H1 (cell line): ENCODE measurements at regions not wholly inside any gene's neighbourhood (a gene's known extent, or its start where the extent isn't known, plus 50 kb on each side); places are given as distances from the start of the nearest gene placed in this dataset.

Experiments
- CTCF ChIA-PET: fragments of 300-600 bp; sonication (Branson Sonifier 250); formaldehyde crosslinking; loops from one replicate; lab custom pipeline; 2021; ENCODE audit not compliant: partially characterized antibody; lab: Charles Lee
- POLR2A ChIA-PET: fragments of 300-600 bp; sonication (Branson Sonifier 250); formaldehyde crosslinking; loops from one replicate; lab custom pipeline; 2021; ENCODE audit warnings: inconsistent platforms; ENCODE audit not compliant: partially characterized antibody; lab: Charles Lee
- DNase-seq, 2 experiments: peaks; one replicate each; pipeline versions ENCODE4 v3.0.0 to v3.0.0-alpha.2; 2010 to 2022; ENCODE audit warnings: low spot score in 2 of 2, low read depth in 1 of 2, mixed read lengths in 1 of 2
- FAIRE-seq: peaks from 2 replicates; lab custom pipeline; 2011; peaks lifted over from hg19 to GRCh38; lab: Jason Lieb, UNC
- H2AFZ ChIP-seq: 2 replicates; pipeline ENCODE4 v1.8.1; 2012; ENCODE audit warnings: low read length, inconsistent platforms
- H2AK5ac ChIP-seq: 2 replicates; pipeline ENCODE4 v1.6.1; 2013; ENCODE audit warnings: low read depth, low read length
- H2BK120ac ChIP-seq: replicated peaks from 2 replicates; pipeline ENCODE3; 2013; ENCODE audit warnings: low read depth, low read length, inconsistent platforms
- H2BK12ac ChIP-seq: 2 replicates; pipeline ENCODE4 v1.6.1; 2013; ENCODE audit warnings: low read depth, low read length
- H2BK15ac ChIP-seq: 2 replicates; pipeline ENCODE4 v1.6.1; 2013; ENCODE audit warnings: low read length
- H2BK20ac ChIP-seq: 2 replicates; pipeline ENCODE4 v1.6.1; 2013; ENCODE audit warnings: low read length
- H2BK5ac ChIP-seq: 2 replicates; pipeline ENCODE4 v1.6.1; 2013; ENCODE audit warnings: low read depth, low read length
- H3K14ac ChIP-seq: 2 replicates; pipeline ENCODE4 v1.6.1; 2013; ENCODE audit warnings: inconsistent platforms; ENCODE audit not compliant: insufficient read length
- H3K18ac ChIP-seq: 2 replicates; pipeline ENCODE4 v1.6.1; 2013; ENCODE audit warnings: low read length; ENCODE audit errors: extremely low read depth
- H3K23ac ChIP-seq: 2 replicates; pipeline ENCODE4 v1.6.1; 2013; ENCODE audit warnings: inconsistent platforms; ENCODE audit not compliant: insufficient read length
- H3K23me2 ChIP-seq: 2 replicates; pipeline ENCODE4 v1.6.1; 2013; ENCODE audit warnings: low read depth, low read length
- H3K27ac ChIP-seq: 2 replicates; pipeline ENCODE4 v1.6.1; 2011; ENCODE audit warnings: low read depth, low read length, inconsistent platforms
- H3K27me3 ChIP-seq, 4 experiments: replicated peaks in 1 of 4; 1 replicate in 1 of 4; 2 replicates in 3 of 4; pipeline versions ENCODE4 v1.6.1 to v1.8.1; 2011 to 2013; ENCODE audit warnings: low read length in 3 of 4, mild to moderate bottlenecking in 3 of 4, inconsistent platforms in 2 of 4, mixed read lengths in 2 of 4, moderate library complexity in 1 of 4; ENCODE audit not compliant: control insufficient read depth in 3 of 4, insufficient read depth in 3 of 4; ENCODE audit errors: extremely low read depth in 1 of 4
- H3K36me3 ChIP-seq, 4 experiments: 2 replicates each; pipeline versions ENCODE4 v1.6.1 to v1.8.1; 2011 to 2013; ENCODE audit warnings: mild to moderate bottlenecking in 4 of 4, low read length in 3 of 4, moderate library complexity in 2 of 4, control low read depth in 1 of 4, inconsistent platforms in 1 of 4; ENCODE audit not compliant: insufficient read depth in 4 of 4, control insufficient read depth in 2 of 4
- H3K4ac ChIP-seq: replicated peaks from 2 replicates; pipeline ENCODE3; 2013; ENCODE audit warnings: low read length, low read depth, mixed read lengths, inconsistent platforms; ENCODE audit not compliant: insufficient read length
- H3K4me1 ChIP-seq, 4 experiments: replicated peaks in 1 of 4; 1 replicate in 1 of 4; 2 replicates in 3 of 4; pipeline versions ENCODE4 v1.6.1 to v1.8.1; 2011 to 2013; ENCODE audit warnings: low read length in 3 of 4, inconsistent platforms in 2 of 4, mixed read lengths in 1 of 4; ENCODE audit not compliant: insufficient read depth in 4 of 4, control insufficient read depth in 3 of 4
- H3K4me2 ChIP-seq, 2 experiments: 2 replicates each; pipeline versions ENCODE4 v1.6.1 to v1.8.1; 2011 to 2013; ENCODE audit warnings: low read depth in 2 of 2, low read length in 2 of 2, control low read depth in 1 of 2, inconsistent platforms in 1 of 2, mild to moderate bottlenecking in 1 of 2; ENCODE audit not compliant: insufficient read depth in 1 of 2
- H3K4me3 ChIP-seq, 4 experiments: fragments of 200-600, 300-600 bp in 1 of 4; sonication (generic), shearing (Covaris generic), sonication (Bioruptor Twin) in 1 of 4; 2 replicates each; pipeline versions ENCODE4 v1.5.1 to v1.8.1; 2011 to 2016; ENCODE audit warnings: low read length in 4 of 4, low read depth in 3 of 4, control low read depth in 2 of 4, inconsistent platforms in 2 of 4, mild to moderate bottlenecking in 2 of 4, mixed read lengths in 1 of 4, moderate library complexity in 1 of 4; ENCODE audit not compliant: insufficient read depth in 2 of 4; ENCODE audit errors: extremely low read depth in 1 of 4
- H3K56ac ChIP-seq: replicated peaks from 2 replicates; pipeline ENCODE3; 2013; ENCODE audit warnings: low read depth, mild to moderate bottlenecking, mixed read lengths, low read length, inconsistent platforms; ENCODE audit not compliant: insufficient read length
- H3K79me1 ChIP-seq: 2 replicates; pipeline ENCODE4 v1.6.1; 2013; ENCODE audit warnings: low read depth, low read length, control low read depth
- H3K79me2 ChIP-seq, 2 experiments: 2 replicates each; pipeline versions ENCODE4 v1.6.1 to v1.8.1; 2012 to 2013; ENCODE audit warnings: low read length in 2 of 2, mild to moderate bottlenecking in 2 of 2, inconsistent platforms in 1 of 2; ENCODE audit not compliant: insufficient read depth in 2 of 2, control insufficient read depth in 1 of 2
- H3K9ac ChIP-seq, 4 experiments: replicated peaks in 1 of 4; 1 replicate in 1 of 4; 2 replicates in 3 of 4; pipeline versions ENCODE4 v1.6.1 to v1.8.1; 2011 to 2013; ENCODE audit warnings: low read depth in 3 of 4, low read length in 3 of 4, control low read depth in 2 of 4, mild to moderate bottlenecking in 2 of 4, moderate library complexity in 2 of 4, inconsistent platforms in 1 of 4; ENCODE audit errors: extremely low read depth in 1 of 4
- H3K9me3 ChIP-seq, 2 experiments: 2 replicates each; pipeline versions ENCODE4 v1.6.1 to v1.8.1; 2012 to 2013; ENCODE audit warnings: mild to moderate bottlenecking in 2 of 2, moderate library complexity in 2 of 2, control low read depth in 1 of 2, inconsistent platforms in 1 of 2, low read depth in 1 of 2, low read length in 1 of 2, mixed read lengths in 1 of 2; ENCODE audit not compliant: insufficient read depth in 2 of 2
- H4K20me1 ChIP-seq, 2 experiments: replicated peaks in 1 of 2; 2 replicates each; pipeline versions ENCODE3 to v1.8.1; 2011 to 2013; ENCODE audit warnings: inconsistent platforms in 2 of 2, low read length in 2 of 2, mild to moderate bottlenecking in 1 of 2; ENCODE audit not compliant: insufficient read depth in 2 of 2, control insufficient read depth in 1 of 2
- H4K5ac ChIP-seq: 2 replicates; pipeline ENCODE4 v1.6.1; 2013; ENCODE audit warnings: low read length, low read depth, mixed read lengths, inconsistent platforms; ENCODE audit not compliant: insufficient read length
- H4K8ac ChIP-seq: 2 replicates; pipeline ENCODE4 v1.8.0; 2013; ENCODE audit warnings: mild to moderate bottlenecking, moderate library complexity, low read length, inconsistent platforms; ENCODE audit not compliant: insufficient read depth; ENCODE audit errors: extremely low read depth
- H4K91ac ChIP-seq: replicated peaks from 2 replicates; pipeline ENCODE3; 2013; ENCODE audit warnings: low read length, mixed read lengths, inconsistent platforms; ENCODE audit not compliant: insufficient read length
- TAF7 ChIP-seq: optimal IDR thresholded peaks from 2 replicates; pipeline ENCODE3; 2011; ENCODE audit warnings: low read depth, mild to moderate bottlenecking, inconsistent platforms, low read length, moderate library complexity, borderline replicate concordance
- WGBS, 2 experiments: shearing (Covaris generic) in 1 of 2; methylation state at CpG; one replicate each; pipeline versions ENCODE4 v1.1.6 to v1.1.7; 2013 to 2015; ENCODE audit warnings: low lambda C conversion rate in 2 of 2, mixed read lengths in 2 of 2, inconsistent platforms in 1 of 2, low coverage in 1 of 2, missing lambda C conversion rate in 1 of 2; ENCODE audit not compliant: insufficient replicate concordance in 2 of 2, insufficient coverage in 1 of 2, insufficient read length in 1 of 2; ENCODE audit errors: extremely low coverage in 1 of 2, missing lambda C conversion rate in 1 of 2; 5-methylcytosine and 5-hydroxymethylcytosine counted together

DNA sequence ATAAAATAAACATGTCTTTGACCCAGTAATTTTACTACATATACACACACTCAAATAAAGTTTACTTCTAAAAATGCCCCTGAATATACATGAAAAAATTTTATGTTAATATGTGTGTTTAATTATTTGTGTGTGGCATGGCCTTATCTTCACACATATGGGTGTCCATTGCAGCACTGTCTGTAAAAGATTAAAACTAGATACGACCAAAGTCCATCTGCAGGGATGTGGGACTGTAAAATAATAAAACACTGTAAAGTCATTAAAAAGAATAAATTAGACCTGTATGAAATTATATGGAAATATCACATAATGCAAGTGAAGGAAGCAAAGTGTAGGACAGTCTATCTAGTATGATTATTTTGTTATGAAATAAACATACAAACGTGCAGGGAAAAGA lies 337.3 kb downstream of the RND3 start:
- Histone ChIP-seq H4K5ac (no peak overlapping the region), H2BK12ac (no peak overlapping the region), H3K18ac (no peak overlapping the region), H3K27ac (no peak overlapping the region), H2BK20ac (no peak overlapping the region), H4K20me1 (no peaks in the 10 kb centered on the region), H3K36me3 (peaks cover 0 to 5% (median 0%) of the 10 kb centered on the region in 4 experiments; a peak in 2 of 8 replicates), H3K4ac (no peak overlapping the region), H3K4me3 (no peak overlapping the region), H3K56ac (no peak overlapping the region), H4K91ac (no peak overlapping the region), H3K23ac (no peak overlapping the region), H2AFZ (no peak overlapping the region), H3K9ac (no peak overlapping the region), H3K27me3 (no peaks in the 10 kb centered on the region), H3K79me1 (no peaks in the 10 kb centered on the region), H2BK15ac (no peak overlapping the region), H4K8ac (no peak overlapping the region), H3K23me2 (no peaks in the 10 kb centered on the region), H3K9me3 (peaks cover 6 to 7% of the 10 kb centered on the region in 2 experiments; a peak in 2 of 4 replicates), H2BK5ac (no peak overlapping the region), H3K14ac (no peak overlapping the region), H2AK5ac (no peak overlapping the region), H3K4me2 (no peak overlapping the region), H3K79me2 (no peaks in the 10 kb centered on the region), H2BK120ac (no peak overlapping the region), H3K4me1 (no peaks in the 10 kb centered on the region)
- ChIA-PET POLR2A (no interaction called here), CTCF (no interaction called here)
- WGBS, 2 experiments = 46% methylated on average over 2 of the region's 2 CpGs; no CpG with 5 or more reads in 1 of the 2 experiments
- no peak for FAIRE-seq
- no peak for DNase-seq
- no peak for TF ChIP-seq TAF7
